GM12892 (cell line): ENCODE measurements at regions not wholly inside any gene's neighbourhood (a gene's known extent, or its start where the extent isn't known, plus 50 kb on each side); places are given as distances from the start of the nearest gene placed in this dataset.

Experiments used
- DNase-seq: peaks from one replicate; pipeline ENCODE4 v3.0.0; 2011; ENCODE audit not compliant: insufficient read length
- FAIRE-seq: peaks from 2 replicates; lab custom pipeline; 2011; peaks lifted over from hg19 to GRCh38; lab: Jason Lieb, UNC
- POLR2A ChIP-seq: IDR thresholded peaks from 2 replicates; pipeline ENCODE4 v1.6.1; 2011; ENCODE audit warnings: low read depth, low read length, control low read depth
- POLR2AphosphoS5 ChIP-seq: IDR thresholded peaks from 2 replicates; pipeline ENCODE4 v1.6.1; 2011; ENCODE audit warnings: low read depth, low read length, control low read depth
- TAF1 ChIP-seq: IDR thresholded peaks from 2 replicates; pipeline ENCODE4 v1.6.1; 2011; ENCODE audit warnings: low read depth, mild to moderate bottlenecking, control low read depth, low read length, borderline replicate concordance

DNA sequence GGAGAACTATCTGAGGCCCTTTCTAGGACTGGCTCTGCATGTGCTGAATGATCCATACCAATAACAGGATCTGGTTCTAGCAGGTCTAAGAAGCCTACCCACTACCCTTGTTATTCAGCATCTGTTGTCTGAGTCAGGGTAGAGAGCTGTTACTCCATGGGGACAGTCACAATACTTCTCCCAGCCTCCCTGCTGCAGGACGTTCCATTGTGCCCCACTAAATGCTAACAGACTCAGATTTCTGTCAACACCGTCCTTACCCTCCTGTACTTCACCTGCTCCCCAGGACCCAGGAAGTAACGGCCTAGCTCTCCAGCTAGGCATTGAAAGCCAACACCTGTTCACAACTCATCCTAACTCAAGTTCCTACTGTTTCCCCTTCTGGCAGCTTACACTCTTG is 719.7 kb upstream of the ID2 start:
- DNase-seq (no peak), FAIRE-seq (no peak)
- TF ChIP-seq TAF1 (no peak), POLR2A (no peak), POLR2AphosphoS5 (no peak)

- no peak for DNase-seq
- no peak for FAIRE-seq
- TF ChIP-seq TAF1 (no peak), POLR2A (no peak), POLR2AphosphoS5 (no peak)
Measured at GRCh38 chr2:7963787-7964186, 718.1 kb upstream of the ID2 start.

- TF ChIP-seq POLR2A (no peak), TAF1 (no peak), POLR2AphosphoS5 (no peak)
Measured at GRCh38 chr2:7966032-7966431, 715.8 kb upstream of the ID2 start.

DNA sequence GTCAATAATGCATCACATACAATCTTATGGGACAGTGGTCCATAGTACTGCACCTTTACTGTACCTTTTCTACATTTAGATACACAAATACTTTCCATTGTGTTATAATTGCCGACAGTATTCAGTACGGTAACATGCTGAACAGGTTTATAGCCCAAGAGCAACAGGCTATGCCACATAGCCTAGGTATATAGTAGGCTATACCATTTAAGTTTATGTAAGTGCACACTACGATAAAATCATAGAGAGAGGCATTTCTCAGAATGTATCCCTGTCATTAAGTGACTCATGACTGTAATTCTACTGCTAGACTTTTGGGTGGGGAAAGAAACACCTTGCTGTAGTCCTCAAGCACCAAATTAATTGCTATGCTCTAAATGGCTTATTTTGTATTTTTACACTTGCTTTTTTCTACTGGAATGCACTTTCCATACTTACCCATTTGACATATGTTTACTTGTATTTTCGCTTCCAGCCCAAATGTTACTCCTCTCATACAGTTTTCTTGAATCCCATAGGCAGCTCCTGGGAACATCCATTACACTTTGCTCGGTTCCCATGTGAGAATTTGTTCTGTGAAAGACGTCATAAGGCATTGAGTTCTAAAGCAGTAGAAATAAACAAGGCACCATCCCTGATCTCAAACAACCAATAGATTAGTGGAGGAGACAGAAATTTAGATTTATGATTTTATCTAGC is 714.0 kb upstream of the ID2 start:
- TF ChIP-seq POLR2AphosphoS5 (no peak), POLR2A (no peak), TAF1 (no peak)
- DNase-seq = no peak
- no peak for FAIRE-seq

More at GRCh38 chr2:7966032-7966431, 715.8 kb upstream of the ID2 start:
- DNase-seq (no peak), FAIRE-seq (no peak)

- no peak for FAIRE-seq
- DNase-seq = no peak
- TF ChIP-seq POLR2AphosphoS5 = no peak
- no peak for TF ChIP-seq TAF1
- no peak for TF ChIP-seq POLR2A
Measured at GRCh38 chr2:7969756-7970515, 711.9 kb upstream of the ID2 start.

GRCh38 chr2:7971248-7971647 is 710.6 kb upstream of the ID2 start:
- TF ChIP-seq TAF1 = no peak
- no peak for TF ChIP-seq POLR2A
- TF ChIP-seq POLR2AphosphoS5 = no peak
- FAIRE-seq (no peak), DNase-seq (no peak)

- DNase-seq = no peak
- TF ChIP-seq TAF1 (no peak), POLR2A (no peak), POLR2AphosphoS5 (no peak)
- no peak for FAIRE-seq
Measured at GRCh38 chr2:7971841-7972240, 710.0 kb upstream of the ID2 start.

DNA sequence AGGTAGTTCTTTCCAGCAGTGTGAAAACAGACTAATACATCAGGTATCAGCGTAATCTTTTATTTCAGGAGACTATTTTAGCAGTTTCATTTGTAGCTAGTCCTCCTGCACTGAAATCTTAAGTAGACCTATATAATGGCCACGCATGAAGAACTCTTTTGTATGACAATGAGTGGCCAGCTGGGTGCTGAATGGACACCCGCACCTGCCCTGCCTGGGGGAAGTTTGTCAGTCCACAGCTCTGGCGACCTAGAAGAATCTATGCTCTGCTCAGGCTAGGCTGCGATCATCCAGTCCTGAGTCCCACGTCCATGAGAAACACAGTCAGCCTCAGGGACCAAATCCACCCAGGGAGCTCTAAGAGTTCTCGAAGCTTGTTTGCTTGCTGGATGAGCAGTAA is 709.2 kb upstream of the ID2 start:
- no peak for FAIRE-seq
- no peak for DNase-seq

DNA sequence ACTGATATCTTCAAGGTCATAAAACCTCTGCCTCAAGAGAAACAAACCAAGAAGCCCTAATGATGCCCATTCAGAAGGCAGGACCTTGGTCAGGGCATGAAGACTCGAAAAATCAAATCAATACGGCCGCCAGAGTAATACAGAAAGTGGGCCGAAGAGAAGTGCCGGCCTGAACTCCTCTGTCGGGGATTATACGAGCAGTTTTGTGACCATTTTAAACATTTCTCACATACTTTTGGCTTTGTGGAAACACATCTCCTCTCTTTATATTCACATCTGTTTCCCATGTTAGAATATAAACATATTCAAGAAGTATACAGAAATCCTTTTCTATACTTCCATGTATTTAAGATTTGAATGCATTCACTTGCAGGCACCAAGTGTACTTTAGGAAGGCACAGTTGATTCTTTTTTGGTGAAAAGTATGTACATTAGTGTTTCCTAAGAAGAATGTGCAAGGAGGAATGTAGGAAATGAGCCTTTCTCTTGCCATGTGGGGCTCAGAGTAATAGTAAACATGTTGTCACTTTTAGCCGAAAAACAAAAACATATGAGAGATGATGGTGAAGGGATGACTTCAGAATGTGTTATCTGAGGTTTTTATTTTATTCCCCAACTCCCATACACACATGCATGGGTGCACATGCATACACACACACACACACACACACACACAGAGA is 707.9 kb upstream of the ID2 start:
- DNase-seq (no peak), FAIRE-seq (no peak)
- TF ChIP-seq TAF1 = no peak
- TF ChIP-seq POLR2A = no peak
- no peak for TF ChIP-seq POLR2AphosphoS5

More for the DNA sequence above, 709.2 kb upstream of the ID2 start:
- TF ChIP-seq POLR2A = no peak

DNA sequence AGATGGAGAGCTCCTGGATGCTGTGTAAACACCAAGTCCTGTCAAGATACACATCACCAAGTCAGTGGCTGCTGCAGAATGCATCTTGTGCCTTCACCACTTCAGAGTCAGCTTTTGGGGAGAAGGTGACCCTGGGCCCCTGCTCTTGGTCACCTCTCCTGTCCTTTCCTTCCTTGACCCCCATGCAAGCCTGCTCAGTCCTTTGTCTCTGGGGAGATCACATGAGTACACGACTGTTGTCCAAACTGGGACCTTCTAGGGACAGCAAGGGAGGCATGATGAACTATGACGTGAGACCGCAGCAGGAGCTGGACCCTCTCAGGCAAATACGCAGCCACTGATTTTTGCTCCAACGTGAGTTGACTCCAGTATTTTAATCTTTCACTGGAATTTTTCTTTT is 706.9 kb upstream of the ID2 start:
- FAIRE-seq (no peak), DNase-seq (no peak)

GRCh38 chr2:7976206-7976605 is 705.6 kb upstream of the ID2 start:
- TF ChIP-seq POLR2A = no peak
- no peak for TF ChIP-seq TAF1
- TF ChIP-seq POLR2AphosphoS5 = no peak
- DNase-seq (no peak), FAIRE-seq (no peak)

More for the DNA sequence above, 706.9 kb upstream of the ID2 start:
- TF ChIP-seq TAF1 (no peak), POLR2AphosphoS5 (no peak), POLR2A (no peak)
